GM18870 (cell line): ENCODE measurements at regions not wholly inside any gene's neighbourhood (a gene's known extent, or its start where the extent isn't known, plus 50 kb on each side); places are given as distances from the start of the nearest gene placed in this dataset.
"Not testable (repeated sequence)": the region's sequence is repeated elsewhere in the genome, so short reads cannot be mapped to it uniquely, and the experiment has no call there.

Experiments
- ATAC-seq: cut with Tn5 transposase; IDR thresholded peaks from one replicate; pipeline ENCODE4 v1.9.1; 2021; ENCODE audit warnings: moderate library complexity; ENCODE audit not compliant: unreplicated experiment

DNA sequence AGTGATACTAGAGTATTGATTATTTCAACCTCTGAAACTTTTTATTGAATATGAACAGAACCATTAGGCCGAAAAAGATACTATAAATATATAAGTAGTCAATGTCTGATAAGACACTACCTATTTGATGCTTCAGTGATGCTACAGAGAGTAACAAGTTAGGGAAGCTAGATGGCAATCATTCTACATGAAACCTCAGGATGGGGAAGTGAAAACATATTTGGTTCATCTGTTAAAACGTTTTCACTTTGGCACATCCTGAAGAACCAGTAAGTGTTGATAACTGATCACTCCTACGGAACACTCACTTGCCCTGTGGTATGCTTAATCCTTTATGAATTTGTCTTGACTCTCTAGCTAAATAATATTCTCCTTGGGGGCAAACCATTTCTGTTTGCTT lies 1064.9 kb downstream of the NXPH1 start:
- ATAC-seq: peak; percentile 69

GRCh38 chr7:9502269-9502668 lies 1068.9 kb downstream of the NXPH1 start:
- no peak for ATAC-seq

- ATAC-seq: no peak
Observed at GRCh38 chr7:9504678-9505077, 1071.3 kb downstream of the NXPH1 start.

DNA sequence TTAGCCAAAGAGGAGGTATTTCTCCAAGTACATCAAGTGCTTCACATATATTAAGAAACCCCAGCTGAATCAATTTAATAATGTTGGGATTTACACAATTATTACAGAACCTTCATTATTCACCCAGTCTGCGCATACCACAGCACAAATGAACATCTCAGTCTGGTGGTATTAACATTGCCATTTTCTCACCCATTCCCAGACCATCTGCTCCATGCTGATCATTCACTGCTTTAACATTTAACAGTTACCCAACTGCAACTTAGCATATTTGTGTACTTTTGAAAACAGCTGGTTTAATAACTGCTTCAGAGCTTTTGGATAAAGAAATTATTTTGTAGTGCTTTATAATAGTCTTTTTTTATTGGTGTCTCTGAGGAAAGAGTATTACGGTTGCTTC lies 1072.1 kb downstream of the NXPH1 start:
- no peak for ATAC-seq

DNA sequence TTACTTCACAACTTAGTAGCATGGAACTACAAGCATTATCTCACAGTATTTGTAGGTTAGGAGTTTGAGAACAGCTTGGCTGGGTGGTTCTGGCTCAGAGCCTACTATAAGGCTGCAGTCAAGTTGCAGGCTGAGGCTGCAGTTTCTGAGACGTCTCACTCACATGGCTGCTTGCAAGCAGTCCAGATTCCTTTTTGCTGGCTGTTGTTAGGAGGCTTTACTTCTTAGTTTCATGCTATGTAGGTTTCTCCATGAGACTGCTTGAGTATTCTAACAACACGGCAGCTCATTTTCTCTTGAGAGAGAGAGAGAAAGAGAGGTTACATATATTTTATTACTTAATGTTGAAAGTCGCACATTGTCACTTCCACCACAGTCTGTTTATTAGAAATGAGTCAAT lies 1073.9 kb downstream of the NXPH1 start:
- no peak for ATAC-seq

DNA sequence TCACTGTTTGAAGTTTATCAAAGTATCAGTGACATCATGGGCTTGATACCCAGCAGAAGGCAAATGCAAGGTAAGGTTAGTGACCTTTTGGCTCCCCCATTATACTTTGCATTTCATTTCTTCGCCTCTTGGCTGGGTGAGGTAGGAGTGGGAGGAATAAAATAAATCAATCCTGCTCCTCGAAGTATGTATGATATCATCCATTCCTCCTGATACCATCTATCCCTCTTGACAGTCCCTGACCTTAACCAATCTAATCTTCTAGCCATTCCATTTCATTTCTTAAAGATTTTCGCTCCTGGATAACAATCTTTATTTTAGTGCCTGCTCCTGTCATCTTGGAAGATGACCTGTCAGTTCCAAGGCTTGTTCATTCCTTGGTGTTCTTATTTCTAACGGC lies 1083.3 kb downstream of the NXPH1 start:
- ATAC-seq: no peak

GRCh38 chr7:9523579-9523978 lies 1090.2 kb downstream of the NXPH1 start:
- no peak for ATAC-seq

- not testable (repeated sequence) for ATAC-seq
Observed at GRCh38 chr7:9552431-9552830, 1119.0 kb downstream of the NXPH1 start.

GRCh38 chr7:9557853-9558252 lies 1124.4 kb downstream of the NXPH1 start:
- no peak for ATAC-seq

GRCh38 chr7:9575716-9576115 lies 1142.3 kb downstream of the NXPH1 start:
- ATAC-seq: no peak

GRCh38 chr7:9582824-9583223 lies 1149.4 kb downstream of the NXPH1 start:
- no peak for ATAC-seq

DNA sequence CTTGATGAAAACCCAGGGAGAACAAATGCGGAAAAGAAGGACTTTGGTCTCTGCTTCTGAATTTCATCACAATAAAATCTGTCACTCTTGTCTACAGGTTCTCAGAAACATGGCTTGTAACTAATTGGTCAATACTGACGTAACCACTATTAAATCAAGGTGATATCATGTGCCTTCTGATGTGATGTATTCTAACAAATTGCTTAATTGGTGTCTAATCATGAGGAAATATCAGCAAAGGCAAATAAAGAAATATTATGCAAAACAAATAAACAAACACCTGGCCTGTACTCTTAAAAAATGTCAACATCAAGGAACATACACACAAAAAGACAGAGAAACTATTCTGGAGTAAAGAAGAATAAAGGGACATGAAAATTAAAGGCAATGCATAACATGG lies 1165.0 kb downstream of the NXPH1 start:
- ATAC-seq: no peak

DNA sequence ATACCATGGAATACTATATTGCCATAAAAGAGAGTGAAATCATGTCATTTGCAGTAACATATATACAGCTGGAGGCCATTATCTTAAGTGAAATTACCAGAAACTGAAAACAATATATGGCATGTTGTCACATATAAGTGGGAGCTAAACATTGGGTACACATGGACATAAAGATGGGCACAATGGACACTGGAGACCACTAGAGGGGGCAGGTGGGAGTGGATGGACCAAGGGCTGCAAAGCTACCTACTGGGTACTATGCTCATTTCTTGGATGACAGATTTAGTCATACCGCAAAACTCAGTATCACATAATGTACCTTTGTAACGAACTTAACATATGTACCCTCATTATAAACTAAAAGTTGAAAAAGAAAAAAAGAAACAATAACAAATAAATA lies 1167.6 kb downstream of the NXPH1 start:
- no peak for ATAC-seq

DNA sequence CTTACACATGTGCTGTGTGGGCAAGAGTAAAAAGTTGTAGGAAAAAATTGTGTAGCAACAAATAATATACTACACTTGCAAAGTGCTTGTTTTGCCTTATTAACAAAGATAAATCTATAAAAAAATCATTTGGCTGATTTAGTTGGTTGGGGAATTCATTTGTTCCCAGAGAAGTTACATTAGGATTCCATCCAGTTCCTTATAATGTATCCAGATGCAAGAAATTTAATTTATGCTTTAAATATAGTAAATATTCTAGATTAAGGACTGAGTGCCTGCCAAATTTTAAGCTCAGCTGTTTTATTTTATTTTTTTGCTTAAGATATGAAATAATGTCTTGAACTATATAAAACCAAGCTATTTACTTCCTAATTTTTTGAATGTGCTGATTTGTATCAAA lies 1169.9 kb downstream of the NXPH1 start:
- ATAC-seq: no peak

GRCh38 chr7:9608560-9608959 lies 1175.2 kb downstream of the NXPH1 start:
- ATAC-seq: no peak

GRCh38 chr7:9620899-9621298 lies 1187.5 kb downstream of the NXPH1 start:
- ATAC-seq: not testable (repeated sequence)

- ATAC-seq: not testable (repeated sequence)
Observed at GRCh38 chr7:9621306-9621902, 1188.0 kb downstream of the NXPH1 start.

DNA sequence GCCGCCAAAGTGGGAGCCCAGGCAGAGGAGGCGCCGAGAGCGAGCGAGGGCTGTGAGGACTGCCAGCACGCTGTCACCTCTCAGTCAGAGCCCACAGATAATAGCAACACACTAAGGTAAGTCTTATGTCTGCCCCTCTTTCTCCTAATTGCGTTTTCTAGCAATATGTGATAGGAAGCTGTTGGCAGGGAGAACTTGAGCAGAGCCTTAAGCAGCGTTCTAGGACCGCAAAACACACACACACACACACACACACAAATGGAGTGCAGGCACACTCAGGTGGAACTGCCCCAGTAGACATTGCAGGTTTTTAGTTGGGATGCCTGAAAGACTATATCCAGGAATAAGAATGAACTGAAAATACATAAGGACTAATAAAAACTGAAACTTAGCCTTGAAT lies 1188.5 kb downstream of the NXPH1 start:
- ATAC-seq: no peak

DNA sequence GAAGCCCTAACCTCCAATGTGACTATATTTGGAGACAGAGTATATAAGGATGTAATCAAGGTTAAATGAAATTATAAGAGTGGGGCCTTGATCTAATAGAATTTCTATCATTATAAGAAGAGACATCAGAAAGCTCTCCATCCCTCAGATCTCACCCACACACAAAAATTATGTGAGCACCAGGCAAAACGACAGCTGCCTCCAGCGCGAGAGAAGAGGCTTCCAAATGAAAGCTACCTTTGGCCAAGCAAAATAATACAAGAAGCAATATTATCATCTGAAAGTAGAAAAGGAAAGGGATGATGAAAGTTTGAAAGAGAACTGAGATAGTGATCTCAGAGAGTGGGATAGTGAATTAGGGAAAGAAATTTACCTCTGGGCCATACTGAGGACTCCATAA lies 1192.5 kb downstream of the NXPH1 start:
- no peak for ATAC-seq

DNA sequence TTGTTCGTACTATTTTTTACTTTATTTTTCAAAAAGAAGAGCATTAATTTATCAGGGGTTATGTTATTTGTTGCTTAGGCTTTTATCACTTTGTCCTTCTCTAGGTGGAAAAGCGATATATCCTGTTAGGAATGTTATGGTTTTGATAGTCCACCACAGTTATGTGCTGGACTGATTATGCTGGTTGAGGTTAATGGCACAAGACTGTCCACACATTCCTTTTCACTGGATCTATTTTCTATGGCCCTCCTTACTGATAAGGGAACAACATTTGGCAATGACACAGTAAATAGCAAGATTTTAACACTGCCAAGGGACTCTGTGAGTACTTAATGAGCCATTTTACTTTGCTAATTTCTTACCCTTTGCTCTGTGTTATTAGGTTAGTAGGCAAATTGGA lies 1212.3 kb downstream of the NXPH1 start:
- ATAC-seq: no peak

GRCh38 chr7:9657257-9657656 lies 1223.8 kb downstream of the NXPH1 start:
- ATAC-seq: no peak

GRCh38 chr7:9671979-9672917 lies 1238.8 kb downstream of the NXPH1 start:
- ATAC-seq: no peak
